Esophagus squamous epithelium (tissue), 5 donors: ENCODE measurements at regions not wholly inside any gene's neighbourhood (a gene's known extent, or its start where the extent isn't known, plus 50 kb on each side); places are given as distances from the start of the nearest gene placed in this dataset.

Experiments used
- DNase-seq: peaks from one replicate; lab custom pipeline; 2025; lab: John Stamatoyannopoulos, UW
- H3K27ac ChIP-seq, 4 donors: fragments of 200-600 bp; sonication (generic); one replicate each; pipeline ENCODE4 v1.5.1; 2016 to 2019; ENCODE audit warnings: mild to moderate bottlenecking in 1 of 4
- H3K27me3 ChIP-seq, 4 donors: fragments of 200-600 bp; sonication (generic); 1 replicate in 3 of 4; 2 replicates in 1 of 4; pipeline versions ENCODE4 v1.5.1 to v1.6.0; 2017 to 2021; ENCODE audit warnings: antibody characterized with exemption in 1 of 4
- H3K36me3 ChIP-seq, 3 donors: fragments of 200-600 bp; sonication (generic); one replicate each; pipeline ENCODE4 v1.5.1; 2016 to 2019
- H3K4me1 ChIP-seq, 3 donors: fragments of 200-600 bp; sonication (generic); one replicate each; pipeline ENCODE4 v1.5.1; 2017 to 2019
- H3K4me3 ChIP-seq, 4 donors: fragments of 200-600 bp; sonication (generic); 1 replicate in 3 of 4; 2 replicates in 1 of 4; pipeline ENCODE4 v1.5.1; 2016 to 2019; ENCODE audit warnings: mild to moderate bottlenecking in 2 of 4, moderate library complexity in 1 of 4
- H3K9me3 ChIP-seq, 3 donors: fragments of 200-600 bp; sonication (generic); one replicate each; pipeline ENCODE4 v1.5.1; 2016 to 2019
- CTCF ChIP-seq, 6 experiments: fragments of 450-650 bp in 4 of 6; fragments of 200-600 bp in 2 of 6; sonication (generic) in 2 of 6; IDR thresholded peaks; one replicate each; pipeline ENCODE4 v1.5.1; 2016 to 2019; ENCODE audit warnings: antibody characterized with exemption in 6 of 6, mild to moderate bottlenecking in 4 of 6, moderate library complexity in 4 of 6
- POLR2A ChIP-seq, 4 donors: fragments of 450-650 bp; IDR thresholded peaks; one replicate each; pipeline ENCODE4 v1.6.1; 2017; ENCODE audit warnings: antibody characterized with exemption in 4 of 4, mild to moderate bottlenecking in 4 of 4, moderate library complexity in 3 of 4
- WGBS, 2 donors: methylation state at CpG; one replicate each; pipeline ENCODE4 v1.1.5; 2018; 5-methylcytosine and 5-hydroxymethylcytosine counted together
- intact Hi-C: fragments of 100-400 bp; cut with DNase I; formaldehyde crosslinking; loops from one replicate; pipeline ENCODE4 v1.15.0; 2022
- donor health status: DM: yes; HTN: yes; CAD: no.

- no peaks in the 10 kb centered on the region for H3K36me3 ChIP-seq
- DNase-seq, result no peak
- no peaks in the 10 kb centered on the region for H3K4me1 ChIP-seq
- TF ChIP-seq POLR2A (IDR thresholded peaks at IDR 0.05), result no peak
- no peak for TF ChIP-seq CTCF (IDR thresholded peaks at IDR 0.05)
- intact Hi-C loops, result no loop called here
- no peaks in the 10 kb centered on the region for H3K9me3 ChIP-seq
- 93 to 95% methylated on average over 15 to 20 of the region's 32 CpGs for WGBS, 2 donors
- H3K4me3 ChIP-seq, result no peak overlapping the region
- H3K27ac ChIP-seq, result no peak overlapping the region
- no peaks in the 10 kb centered on the region for H3K27me3 ChIP-seq
Measured at GRCh38 chr10:83564889-83565588, 574.3 kb upstream of the GHITM start.

DNA sequence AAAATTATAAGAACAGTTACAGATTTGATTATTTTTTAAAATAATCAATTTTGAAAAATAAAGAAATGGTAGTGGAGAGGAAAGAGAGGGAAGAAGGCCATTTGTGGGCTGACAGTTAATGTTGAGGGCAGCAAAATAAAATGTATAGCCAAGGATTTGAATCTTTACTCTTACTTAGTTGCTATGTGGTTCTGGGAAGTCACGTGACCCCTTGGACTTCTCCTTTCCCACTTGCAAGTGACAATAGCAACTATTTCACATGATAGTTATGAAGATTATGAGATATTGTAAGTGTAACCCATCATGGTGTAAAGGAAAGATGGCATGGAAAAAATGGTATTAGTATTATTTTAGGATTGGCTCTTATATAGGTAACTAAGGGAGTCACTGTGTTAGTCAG, 567.3 kb upstream of the GHITM start:
- DNase-seq, result no peak
- H3K36me3 ChIP-seq, result no peaks in the 10 kb centered on the region
- H3K27ac ChIP-seq, result no peak overlapping the region
- TF ChIP-seq POLR2A (IDR thresholded peaks at IDR 0.05), result no peak
- TF ChIP-seq CTCF (IDR thresholded peaks at IDR 0.05), result no peak
- intact Hi-C loops, result no loop called here
- H3K4me3 ChIP-seq, result no peak overlapping the region
- no peaks in the 10 kb centered on the region for H3K4me1 ChIP-seq
- H3K9me3 ChIP-seq, result no peaks in the 10 kb centered on the region
- 45 to 56% methylated on average over 1 of the region's 1 CpG for WGBS, 2 donors
- no peaks in the 10 kb centered on the region for H3K27me3 ChIP-seq

GRCh38 chr10:83574770-83575169, 564.5 kb upstream of the GHITM start:
- no peak for DNase-seq
- Histone ChIP-seq H3K27me3 (no peaks in the 10 kb centered on the region), H3K4me1 (no peaks in the 10 kb centered on the region), H3K4me3 (no peak overlapping the region), H3K36me3 (no peaks in the 10 kb centered on the region), H3K27ac (no peak overlapping the region), H3K9me3 (peaks cover 0 to 5% (median 0%) of the 10 kb centered on the region in 3 donors)
- TF ChIP-seq POLR2A (IDR thresholded peaks at IDR 0.05) (no peak), CTCF (IDR thresholded peaks at IDR 0.05) (no peak)
- intact Hi-C loops, result no loop called here
- 45 to 68% methylated on average over 1 of the region's 1 CpG for WGBS, 2 donors

GRCh38 chr10:83577421-83577820, 561.9 kb upstream of the GHITM start:
- H3K27ac ChIP-seq, result no peak overlapping the region
- no peaks in the 10 kb centered on the region for H3K4me1 ChIP-seq
- intact Hi-C loops, result no loop called here
- 83 to 98% methylated on average over 2 of the region's 2 CpGs for WGBS, 2 donors
- peaks cover 0 to 5% (median 0%) of the 10 kb centered on the region in 3 donors for H3K9me3 ChIP-seq
- no peaks in the 10 kb centered on the region for H3K27me3 ChIP-seq
- H3K36me3 ChIP-seq, result no peaks in the 10 kb centered on the region
- H3K4me3 ChIP-seq, result no peak overlapping the region
- TF ChIP-seq POLR2A (IDR thresholded peaks at IDR 0.05) (no peak), CTCF (IDR thresholded peaks at IDR 0.05) (no peak)
- no peak for DNase-seq

DNA sequence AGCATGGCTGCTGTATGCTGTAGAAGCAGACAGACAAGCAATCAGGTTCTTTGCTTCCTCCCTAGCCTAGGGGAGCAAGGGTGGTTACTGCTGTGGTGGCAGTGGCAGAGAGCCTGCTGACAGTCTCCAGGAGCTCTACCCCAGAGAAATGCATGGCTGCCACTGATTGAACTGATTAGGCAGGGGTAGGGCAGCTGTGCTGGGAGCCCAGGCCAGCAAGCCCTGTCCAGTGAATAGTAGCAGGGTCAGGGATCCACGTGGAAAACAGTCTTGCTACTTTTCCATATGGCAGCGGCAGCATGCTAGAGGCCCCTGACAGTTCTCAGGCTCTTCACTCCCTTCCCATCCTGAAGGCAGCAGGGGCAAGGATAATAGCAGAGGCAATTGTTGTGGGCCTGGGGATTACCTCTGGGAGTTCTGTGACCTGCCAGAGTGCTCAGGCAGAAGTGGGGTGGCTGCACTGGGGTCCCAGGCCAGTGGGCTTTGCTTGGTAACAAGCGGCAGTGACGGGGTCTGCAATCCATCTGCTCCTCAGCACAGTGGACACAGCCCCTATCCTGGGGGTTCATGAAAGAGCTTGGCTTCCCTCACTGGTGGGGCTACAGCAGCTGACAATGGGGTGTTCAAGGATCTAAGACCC, 558.8 kb upstream of the GHITM start:
- TF ChIP-seq POLR2A (IDR thresholded peaks at IDR 0.05), result no peak
- TF ChIP-seq CTCF (IDR thresholded peaks at IDR 0.05), result no peak
- H3K27me3 ChIP-seq, result no peaks in the 10 kb centered on the region
- no peak overlapping the region for H3K27ac ChIP-seq
- WGBS, 2 donors, result 40 to 73% methylated on average over 1 to 4 of the region's 4 CpGs
- peaks cover 0 to 5% (median 0%) of the 10 kb centered on the region in 3 donors for H3K9me3 ChIP-seq
- H3K4me1 ChIP-seq, result no peaks in the 10 kb centered on the region
- H3K36me3 ChIP-seq, result no peaks in the 10 kb centered on the region
- intact Hi-C loops, result no loop called here
- no peak for DNase-seq
- no peak overlapping the region for H3K4me3 ChIP-seq
